Adrenal gland (tissue), 9 donors: ENCODE measurements at regions not wholly inside any gene's neighbourhood (a gene's known extent, or its start where the extent isn't known, plus 50 kb on each side); places are given as distances from the start of the nearest gene placed in this dataset.

Source experiments
- DNase-seq, 7 donors: peaks; one replicate each; pipeline ENCODE4 v3.0.0-alpha.2; 2019 to 2020
- H3K27ac ChIP-seq, 5 donors: fragments of 200-600 bp; sonication (generic) in 4 of 5; 1 replicate in 3 of 5; 2 replicates in 2 of 5; pipeline versions ENCODE4 v1.5.1 to v1.8.0; 2016 to 2020; ENCODE audit warnings: mild to moderate bottlenecking in 1 of 5
- H3K27me3 ChIP-seq: fragments of 200-600 bp; 2 replicates; pipeline ENCODE4 v1.8.0; 2021
- H3K36me3 ChIP-seq, 2 donors: fragments of 200-600 bp; replicated peaks in 1 of 2; 1 replicate in 1 of 2; 2 replicates in 1 of 2; pipeline versions ENCODE4 v1.5.1 to v1.8.0; 2018 to 2022
- H3K4me1 ChIP-seq, 2 donors: fragments of 200-600 bp; replicated peaks in 1 of 2; 1 replicate in 1 of 2; 2 replicates in 1 of 2; pipeline versions ENCODE4 v1.5.1 to v1.8.0; 2018 to 2021
- H3K4me3 ChIP-seq, 4 donors: fragments of 200-600 bp; sonication (generic) in 3 of 4; one replicate each; pipeline ENCODE4 v1.5.1; 2016 to 2018
- H3K9me3 ChIP-seq, 3 donors: fragments of 200-600 bp; sonication (generic) in 1 of 3; replicated peaks in 1 of 3; 1 replicate in 2 of 3; 2 replicates in 1 of 3; pipeline versions ENCODE4 v1.5.1 to v1.8.0; 2016 to 2021
- CTCF ChIP-seq, 6 experiments: fragments of 450-650 bp in 4 of 6; fragments of 200-600 bp in 2 of 6; sonication (generic) in 1 of 6; IDR thresholded peaks; 1 replicate in 5 of 6; 2 replicates in 1 of 6; pipeline versions ENCODE4 v1.5.1 to v1.8.0; 2016 to 2021; ENCODE audit warnings: antibody characterized with exemption in 6 of 6, mild to moderate bottlenecking in 2 of 6, moderate library complexity in 1 of 6
- POLR2A ChIP-seq, 2 donors: fragments of 450-650 bp; IDR thresholded peaks; one replicate each; pipeline ENCODE4 v1.6.1; 2017; ENCODE audit warnings: antibody characterized with exemption in 2 of 2, mild to moderate bottlenecking in 2 of 2, moderate library complexity in 1 of 2
- WGBS, 4 donors: extraction: QIAGEN DNeasy Blood & Tissue Kit in 2 of 4; methylation state at CpG; one replicate each; pipeline versions ENCODE4 v1.1.5 to v1.1.7; 2013 to 2017; 5-methylcytosine and 5-hydroxymethylcytosine counted together
- intact Hi-C, 2 donors: fragments of 100-400 bp; cut with DNase I; formaldehyde crosslinking; loops; one replicate each; pipeline versions ENCODE4 v1.14.1 to v1.15.0; 2022 to 2023
- donor health status: healthy with polysubstance abuse.
- donor health status: Bipolar disorder and iron deficiency.
- donor health status: DM: yes; HTN: yes; CAD: no.
- donor health status: DM: no; HTN: no; CAD: no.
- donor health status: DM: no; HTN: no; CAD: no.

- DNase-seq = no peak
- no peak overlapping the region for H3K4me3 ChIP-seq
- H3K27me3 ChIP-seq = no peaks in the 10 kb centered on the region
- TF ChIP-seq CTCF (IDR thresholded peaks at IDR 0.05) (no peak), POLR2A (IDR thresholded peaks at IDR 0.05) (no peak)
- intact Hi-C loops = no loop called here
- no peak overlapping the region for H3K27ac ChIP-seq
- H3K4me1 ChIP-seq = no peaks in the 10 kb centered on the region
- no peaks in the 10 kb centered on the region for H3K36me3 ChIP-seq
- 89 to 94% (median 92%) methylated on average over 9 to 12 of the region's 12 CpGs for WGBS, 4 donors
- no peaks in the 10 kb centered on the region for H3K9me3 ChIP-seq
Observed at GRCh38 chr12:67792185-67792584, 143.6 kb downstream of the DYRK2 start.

GRCh38 chr12:67794161-67794560, 145.6 kb downstream of the DYRK2 start:
- Histone ChIP-seq H3K4me3 (no peak overlapping the region), H3K9me3 (no peaks in the 10 kb centered on the region), H3K4me1 (no peaks in the 10 kb centered on the region), H3K27me3 (no peaks in the 10 kb centered on the region), H3K36me3 (no peaks in the 10 kb centered on the region), H3K27ac (no peak overlapping the region)
- 74 to 78% (median 76%) methylated on average over 2 of the region's 2 CpGs for WGBS, 4 donors
- no peak for DNase-seq
- intact Hi-C loops = no loop called here
- TF ChIP-seq CTCF (IDR thresholded peaks at IDR 0.05) (no peak), POLR2A (IDR thresholded peaks at IDR 0.05) (no peak)

GRCh38 chr12:67795236-67795635, 146.7 kb downstream of the DYRK2 start:
- TF ChIP-seq POLR2A (IDR thresholded peaks at IDR 0.05) (no peak), CTCF (IDR thresholded peaks at IDR 0.05) (no peak)
- Histone ChIP-seq H3K27ac (no peak overlapping the region), H3K36me3 (no peaks in the 10 kb centered on the region), H3K27me3 (no peaks in the 10 kb centered on the region), H3K4me3 (no peak overlapping the region), H3K4me1 (no peaks in the 10 kb centered on the region), H3K9me3 (no peaks in the 10 kb centered on the region)
- DNase-seq = no peak
- intact Hi-C loops = no loop called here
- WGBS, 4 donors = 73 to 96% (median 85%) methylated on average over 2 of the region's 2 CpGs

GRCh38 chr12:67797185-67797741, 148.7 kb downstream of the DYRK2 start:
- Histone ChIP-seq H3K9me3 (no peaks in the 10 kb centered on the region), H3K27ac (no peak overlapping the region), H3K36me3 (no peaks in the 10 kb centered on the region), H3K27me3 (no peaks in the 10 kb centered on the region), H3K4me3 (no peak overlapping the region), H3K4me1 (no peaks in the 10 kb centered on the region)
- intact Hi-C loops = no loop called here
- TF ChIP-seq POLR2A (IDR thresholded peaks at IDR 0.05) (no peak), CTCF (IDR thresholded peaks at IDR 0.05) (no peak)
- DNase-seq = no peak
- 83 to 90% (median 86%) methylated on average over 8 of the region's 8 CpGs for WGBS, 4 donors
